HG02970 (cell line): ENCODE measurements at regions not wholly inside any gene's neighbourhood (a gene's known extent, or its start where the extent isn't known, plus 50 kb on each side); places are given as distances from the start of the nearest gene placed in this dataset.
"Not testable (repeated sequence)": the region's sequence is repeated elsewhere in the genome, so short reads cannot be mapped to it uniquely, and the experiment has no call there.

Experiments used
- ATAC-seq: cut with Tn5 transposase; IDR thresholded peaks from one replicate; pipeline ENCODE4 v1.9.1; 2021; ENCODE audit warnings: mild to moderate bottlenecking, moderate library complexity, moderate number of reproducible peaks; ENCODE audit not compliant: unreplicated experiment, low FRiP score

- no peak for ATAC-seq
Observed at GRCh38 chr11:25597696-25598095, 734.2 kb upstream of the ANO3 start.

GRCh38 chr11:25602149-25602548 is 729.8 kb upstream of the ANO3 start:
- ATAC-seq: no peak

- ATAC-seq: no peak
Observed at GRCh38 chr11:25602959-25603358, 729.0 kb upstream of the ANO3 start.

- ATAC-seq: no peak
Observed at GRCh38 chr11:25612806-25613205, 719.1 kb upstream of the ANO3 start.

GRCh38 chr11:25613451-25613850 is 718.5 kb upstream of the ANO3 start:
- no peak for ATAC-seq

GRCh38 chr11:25613865-25614264 is 718.1 kb upstream of the ANO3 start:
- ATAC-seq: no peak

GRCh38 chr11:25615069-25615468 is 716.9 kb upstream of the ANO3 start:
- ATAC-seq: no peak

GRCh38 chr11:25615841-25616240 is 716.1 kb upstream of the ANO3 start:
- no peak for ATAC-seq

- ATAC-seq: no peak
Observed at GRCh38 chr11:25625094-25625493, 706.8 kb upstream of the ANO3 start.

- ATAC-seq: no peak
Observed at GRCh38 chr11:25628030-25628429, 703.9 kb upstream of the ANO3 start.

GRCh38 chr11:25633230-25633629 is 698.7 kb upstream of the ANO3 start:
- ATAC-seq: no peak

GRCh38 chr11:25649220-25649619 is 682.7 kb upstream of the ANO3 start:
- ATAC-seq: not testable (repeated sequence)

GRCh38 chr11:25650319-25650718 is 681.6 kb upstream of the ANO3 start:
- ATAC-seq: no peak

GRCh38 chr11:25655636-25656035 is 676.3 kb upstream of the ANO3 start:
- no peak for ATAC-seq

GRCh38 chr11:25658916-25659315 is 673.0 kb upstream of the ANO3 start:
- ATAC-seq: no peak

- no peak for ATAC-seq
Observed at GRCh38 chr11:25659706-25660105, 672.2 kb upstream of the ANO3 start.

GRCh38 chr11:25667871-25668270 is 664.1 kb upstream of the ANO3 start:
- ATAC-seq: no peak

- ATAC-seq: no peak
Observed at GRCh38 chr11:25691959-25692358, 640.0 kb upstream of the ANO3 start.

- ATAC-seq: no peak
Observed at GRCh38 chr11:25702417-25702816, 629.5 kb upstream of the ANO3 start.

- ATAC-seq: no peak
Observed at GRCh38 chr11:25710975-25711374, 621.0 kb upstream of the ANO3 start.

- no peak for ATAC-seq
Observed at GRCh38 chr11:25727944-25728343, 604.0 kb upstream of the ANO3 start.

GRCh38 chr11:25730230-25730629 is 601.7 kb upstream of the ANO3 start:
- no peak for ATAC-seq

- ATAC-seq: no peak
Observed at GRCh38 chr11:25733777-25734176, 598.2 kb upstream of the ANO3 start.
